ENCODE measurements at regions not wholly inside any gene's neighbourhood (a gene's known extent, or its start where the extent isn't known, plus 50 kb on each side); places are given as distances from the start of the nearest gene placed in this dataset.

- DNase-seq (ENCODE audit: low spot score), result no peak
- intact Hi-C loops (cut with DNase I), result no loop called here
These were observed 153.5 kb upstream of the TRPC7 start for GRCh38 chr5:136518814-136519213.

GRCh38 chr5:136518174-136518573, 152.8 kb upstream of the TRPC7 start:
- intact Hi-C loops (cut with DNase I), result no loop called here
- DNase-seq (ENCODE audit: low spot score), result no peak

DNA sequence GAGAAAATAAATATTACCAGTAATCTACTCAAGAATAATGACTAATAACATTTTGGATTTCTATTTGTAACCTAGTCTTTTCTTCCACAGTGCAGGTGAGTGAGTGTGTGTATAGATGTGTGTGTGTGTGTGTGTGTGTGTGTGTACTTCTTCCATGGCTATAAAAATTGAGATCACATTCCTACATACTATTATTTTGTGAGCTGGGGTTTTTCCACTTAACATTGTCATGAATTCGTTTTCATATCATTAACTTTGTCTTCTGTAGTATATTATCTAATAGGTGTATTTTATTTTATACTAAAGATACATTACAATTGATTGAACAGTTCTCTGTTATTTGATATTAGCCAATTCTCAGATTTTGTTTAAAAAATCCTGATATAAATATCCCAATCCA, 152.4 kb upstream of the TRPC7 start:
- intact Hi-C loops (cut with DNase I), result no loop called here

DNA sequence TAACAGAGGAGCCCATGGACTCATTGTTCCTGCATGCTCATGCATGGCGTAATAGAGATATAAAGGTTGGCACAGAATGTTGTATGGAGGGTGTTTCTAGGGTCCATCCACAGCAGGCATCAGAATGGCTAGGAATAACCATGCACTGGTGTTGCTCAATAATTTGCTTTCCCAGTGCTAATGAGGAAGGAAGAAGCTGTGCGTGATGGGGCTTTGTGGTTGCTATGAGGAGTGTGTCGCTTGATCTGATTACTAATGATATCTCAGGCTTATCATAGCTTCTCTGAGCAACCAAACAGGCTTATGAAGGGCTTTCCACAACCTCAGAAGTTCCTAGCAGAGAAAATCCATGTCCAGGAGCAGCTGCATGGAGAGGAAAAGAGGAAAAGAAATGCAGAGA, 151.3 kb upstream of the TRPC7 start:
- intact Hi-C loops (cut with DNase I), result no loop called here
- no peak for DNase-seq (ENCODE audit: low spot score)

More for the DNA sequence above, 152.4 kb upstream of the TRPC7 start:
- no peak for DNase-seq (ENCODE audit: low spot score)

DNA sequence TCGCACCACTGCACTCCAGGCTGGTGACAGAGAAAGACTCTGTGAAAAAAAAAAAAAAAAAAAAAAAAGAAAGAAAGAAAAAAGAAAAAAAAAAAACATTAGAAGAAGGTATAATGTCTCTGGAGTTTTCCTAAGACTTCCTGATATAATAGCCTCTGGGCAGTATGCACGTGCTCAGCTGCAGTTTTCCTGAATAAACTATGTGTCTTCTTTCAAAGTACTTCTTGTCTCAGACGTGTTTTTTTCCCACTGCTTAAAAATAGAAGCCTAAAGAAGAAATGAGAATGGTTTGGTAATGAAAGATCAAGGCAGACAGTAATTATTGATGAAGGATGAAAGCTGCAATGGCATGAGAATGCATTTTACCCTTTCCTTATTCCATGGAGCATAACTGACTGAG, 148.1 kb upstream of the TRPC7 start:
- intact Hi-C loops (cut with DNase I), result no loop called here
- DNase-seq (ENCODE audit: low spot score), result no peak

GRCh38 chr5:136511046-136511445, 145.7 kb upstream of the TRPC7 start:
- intact Hi-C loops (cut with DNase I), result no loop called here
- DNase-seq (ENCODE audit: low spot score), result no peak

DNA sequence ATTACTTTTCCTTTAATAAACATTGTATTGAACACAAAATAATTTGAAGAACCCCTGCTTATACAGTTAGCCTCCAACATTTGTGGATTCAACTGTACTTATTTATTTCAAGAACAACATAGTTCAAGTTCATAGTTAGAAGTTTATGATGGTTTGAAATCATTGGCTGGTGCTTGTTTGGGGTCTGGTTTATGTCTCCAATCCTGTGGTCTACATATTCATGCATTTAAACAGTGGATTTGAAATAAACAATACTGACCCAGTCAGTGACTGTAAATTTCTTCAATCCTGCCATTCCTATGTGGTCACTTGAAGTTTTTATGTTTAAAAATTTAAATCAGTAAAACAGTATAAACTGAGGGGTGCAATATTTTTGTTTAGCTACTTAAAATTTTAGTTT, 145.1 kb upstream of the TRPC7 start:
- intact Hi-C loops (cut with DNase I), result no loop called here
- no peak for DNase-seq (ENCODE audit: low spot score)

- DNase-seq (ENCODE audit: low spot score), result no peak
- intact Hi-C loops (cut with DNase I), result no loop called here
These were observed 140.8 kb upstream of the TRPC7 start for GRCh38 chr5:136506131-136506530.

DNA sequence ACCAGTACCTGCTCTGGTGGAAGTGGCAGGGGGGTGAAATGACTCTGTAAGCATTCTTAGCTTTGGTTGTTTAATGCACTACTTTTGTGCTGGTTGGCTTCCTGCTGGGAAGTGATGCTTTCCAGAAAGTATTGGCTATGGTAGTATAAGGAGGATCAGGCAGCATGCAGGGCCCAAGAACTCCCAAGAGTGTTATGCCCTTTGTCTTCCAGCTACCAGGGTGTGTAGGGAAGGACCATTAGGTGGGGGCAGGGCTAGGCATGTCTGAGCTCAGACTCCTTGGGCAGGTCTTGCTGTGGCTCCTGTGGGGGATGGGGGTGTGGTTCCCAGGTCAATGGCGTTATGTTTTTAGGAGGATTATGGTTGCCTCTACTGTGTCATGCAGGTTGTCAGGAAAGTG, 135.8 kb upstream of the TRPC7 start:
- DNase-seq (ENCODE audit: low spot score), result no peak
- intact Hi-C loops (cut with DNase I), result no loop called here

DNA sequence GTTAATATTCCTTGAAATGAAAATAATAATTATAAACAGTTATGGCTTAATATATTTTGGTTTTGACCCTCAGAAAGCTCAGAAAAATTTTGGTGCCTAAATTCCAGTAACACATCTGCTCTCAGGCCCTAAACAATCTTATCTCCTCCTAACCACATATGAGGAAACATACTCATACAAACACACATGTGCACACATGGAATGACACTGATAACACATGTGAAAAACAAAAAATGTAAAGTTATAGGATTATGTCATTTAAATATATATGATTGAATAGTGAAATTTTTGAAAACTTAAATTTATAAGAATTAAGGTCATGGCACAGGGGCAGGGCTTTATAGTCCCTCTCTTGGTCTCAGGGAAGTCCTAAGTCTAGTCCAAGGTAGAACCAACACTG, 127.2 kb upstream of the TRPC7 start:
- DNase-seq (ENCODE audit: low spot score), result no peak
- intact Hi-C loops (cut with DNase I), result no loop called here

DNA sequence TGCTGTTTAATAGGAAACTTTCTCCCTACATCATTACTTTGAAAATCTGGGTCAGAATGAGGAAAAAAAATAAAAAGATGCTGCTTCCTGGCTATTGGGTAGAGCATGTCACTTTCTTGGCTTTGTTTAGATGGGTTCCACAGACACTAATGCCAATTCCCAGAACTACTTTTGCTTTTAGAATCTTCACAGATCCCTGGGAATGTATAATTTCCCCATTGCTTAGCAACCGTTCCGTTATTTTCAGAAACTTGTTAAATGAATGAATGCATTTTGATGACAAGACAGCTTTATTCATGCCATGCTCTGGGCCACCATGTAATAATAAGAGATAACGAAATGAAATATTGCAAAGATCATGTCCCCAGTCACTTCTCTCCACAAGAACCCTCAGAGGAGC, 126.5 kb upstream of the TRPC7 start:
- intact Hi-C loops (cut with DNase I), result no loop called here
- no peak for DNase-seq (ENCODE audit: low spot score)

GRCh38 chr5:136484808-136485325, 119.5 kb upstream of the TRPC7 start:
- no peak for DNase-seq (ENCODE audit: low spot score)
- intact Hi-C loops (cut with DNase I), result no loop called here

DNA sequence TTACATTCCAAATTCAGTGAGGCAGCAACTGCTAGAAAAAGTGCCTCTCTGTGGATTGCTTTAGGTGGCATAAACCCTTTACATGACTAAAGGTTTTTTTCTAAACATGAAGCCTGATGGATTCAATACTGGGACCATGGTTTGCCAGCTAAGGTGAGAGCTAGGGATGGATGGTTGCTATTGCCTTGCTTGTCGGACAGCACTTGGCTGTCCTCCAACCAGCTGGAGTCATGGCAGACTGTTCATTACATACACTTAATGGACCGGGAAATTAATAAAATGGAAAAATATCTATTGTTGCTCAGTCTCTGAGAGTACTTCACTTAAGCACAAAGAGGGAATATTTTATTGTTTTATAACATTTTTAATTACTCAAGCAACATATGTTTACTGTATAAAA, 116.9 kb upstream of the TRPC7 start:
- no peak for DNase-seq (ENCODE audit: low spot score)
- intact Hi-C loops (cut with DNase I), result no loop called here

DNA sequence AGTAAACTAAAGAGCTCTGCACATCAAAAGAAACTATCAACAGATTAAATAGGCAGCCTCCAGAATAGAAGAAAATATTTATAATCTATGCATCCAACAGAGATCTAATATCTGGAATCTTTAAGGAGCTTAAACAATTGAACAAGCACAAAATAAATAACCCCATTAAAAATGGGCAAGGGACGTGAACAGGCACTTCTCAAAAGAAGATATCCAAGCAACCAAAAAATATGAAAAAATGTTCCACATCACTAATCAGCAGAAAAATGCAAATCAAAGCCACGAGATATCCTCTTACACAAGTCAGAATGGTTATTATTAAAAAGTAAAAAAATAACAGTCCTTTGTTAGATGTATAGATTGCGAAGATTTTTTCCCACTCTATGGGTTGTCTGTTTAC, 109.1 kb upstream of the TRPC7 start:
- DNase-seq (ENCODE audit: low spot score), result no peak

GRCh38 chr5:136467632-136468031, 102.3 kb upstream of the TRPC7 start:
- intact Hi-C loops (cut with DNase I), result no loop called here
- no peak for DNase-seq (ENCODE audit: low spot score)

More for the DNA sequence above, 109.1 kb upstream of the TRPC7 start:
- intact Hi-C loops (cut with DNase I), result no loop called here

DNA sequence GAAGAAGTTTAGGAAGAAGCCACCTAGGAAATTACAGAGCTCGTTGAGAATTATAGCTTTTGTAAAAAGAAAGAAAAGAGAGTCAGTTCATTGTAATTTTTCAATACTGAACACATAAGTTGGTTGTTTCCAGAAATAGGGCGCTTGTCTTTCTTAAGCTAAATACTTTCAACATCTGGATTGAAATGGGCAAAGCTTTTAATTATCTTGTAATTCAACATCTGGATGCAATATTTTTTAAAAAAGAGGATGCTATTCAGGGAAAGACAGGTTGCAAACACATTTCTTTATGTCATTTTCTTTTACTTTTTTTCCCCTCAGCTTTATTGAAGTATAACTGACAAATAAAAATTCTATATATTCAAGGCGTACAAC, 100.7 kb upstream of the TRPC7 start:
- no peak for DNase-seq (ENCODE audit: low spot score)
- intact Hi-C loops (cut with DNase I), result no loop called here

GRCh38 chr5:136458481-136458880, 93.1 kb upstream of the TRPC7 start:
- intact Hi-C loops (cut with DNase I), result no loop called here
- DNase-seq (ENCODE audit: low spot score), result no peak

DNA sequence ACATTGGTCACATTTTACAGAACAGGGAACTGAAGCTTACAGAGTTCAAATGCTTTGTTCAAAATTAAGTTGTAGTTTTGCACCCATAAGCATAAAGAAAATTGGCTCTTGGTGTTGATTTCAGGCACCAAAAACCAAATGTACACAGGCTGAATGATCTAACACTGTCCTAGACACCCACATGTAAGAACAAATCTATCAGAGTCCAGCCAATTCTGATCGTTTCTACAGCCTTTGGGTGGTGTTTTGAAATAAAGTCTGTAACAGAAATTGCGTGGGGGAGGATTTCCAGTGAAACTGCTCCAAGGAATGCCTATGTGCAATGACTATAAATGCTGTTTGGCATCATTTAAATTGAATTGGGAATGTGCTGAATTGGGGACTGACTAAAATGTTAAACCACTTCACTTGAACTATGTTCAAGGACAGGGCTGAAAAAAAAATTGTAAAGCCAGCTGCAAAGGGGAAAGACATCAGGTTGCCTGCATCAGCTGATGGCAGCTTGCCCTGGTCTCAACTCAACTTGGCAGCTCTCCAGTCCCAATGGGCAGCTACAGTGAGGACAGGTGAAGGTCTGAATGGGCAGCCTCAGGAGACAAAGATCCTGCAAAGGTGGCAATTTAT, 92.2 kb upstream of the TRPC7 start:
- intact Hi-C loops (cut with DNase I), result no loop called here

GRCh38 chr5:136455409-136455808, 90.1 kb upstream of the TRPC7 start:
- no peak for DNase-seq (ENCODE audit: low spot score)
- intact Hi-C loops (cut with DNase I), result no loop called here

More for the DNA sequence above, 92.2 kb upstream of the TRPC7 start:
- DNase-seq (ENCODE audit: low spot score), result no peak

GRCh38 chr5:136453986-136454758, 88.8 kb upstream of the TRPC7 start:
- intact Hi-C loops (cut with DNase I), result no loop called here
- no peak for DNase-seq (ENCODE audit: low spot score)

DNA sequence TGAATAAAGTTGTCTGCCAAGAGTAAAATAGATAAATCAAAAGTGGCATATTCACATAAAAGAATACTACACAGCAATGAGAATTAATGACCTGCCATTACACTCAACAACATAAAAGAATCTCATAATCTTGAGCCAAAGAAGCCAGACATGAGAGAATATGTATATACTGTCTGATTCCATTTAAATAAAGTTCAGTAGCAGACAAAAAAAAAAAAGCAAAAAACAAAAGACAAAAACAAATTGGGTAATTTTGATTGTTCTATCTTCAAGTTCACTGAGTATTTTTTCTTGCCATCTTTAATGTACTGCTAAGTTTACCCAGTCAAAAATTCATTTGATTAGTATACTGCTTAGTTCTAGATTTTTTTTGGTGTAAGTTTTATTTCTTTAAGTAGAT, 87.9 kb upstream of the TRPC7 start:
- intact Hi-C loops (cut with DNase I), result no loop called here
- no peak for DNase-seq (ENCODE audit: low spot score)

All from cardiac septum (tissue), 1 donor.